ENCODE measurements at regions not wholly inside any gene's neighbourhood (a gene's known extent, or its start where the extent isn't known, plus 50 kb on each side); places are given as distances from the start of the nearest gene placed in this dataset.

DNA sequence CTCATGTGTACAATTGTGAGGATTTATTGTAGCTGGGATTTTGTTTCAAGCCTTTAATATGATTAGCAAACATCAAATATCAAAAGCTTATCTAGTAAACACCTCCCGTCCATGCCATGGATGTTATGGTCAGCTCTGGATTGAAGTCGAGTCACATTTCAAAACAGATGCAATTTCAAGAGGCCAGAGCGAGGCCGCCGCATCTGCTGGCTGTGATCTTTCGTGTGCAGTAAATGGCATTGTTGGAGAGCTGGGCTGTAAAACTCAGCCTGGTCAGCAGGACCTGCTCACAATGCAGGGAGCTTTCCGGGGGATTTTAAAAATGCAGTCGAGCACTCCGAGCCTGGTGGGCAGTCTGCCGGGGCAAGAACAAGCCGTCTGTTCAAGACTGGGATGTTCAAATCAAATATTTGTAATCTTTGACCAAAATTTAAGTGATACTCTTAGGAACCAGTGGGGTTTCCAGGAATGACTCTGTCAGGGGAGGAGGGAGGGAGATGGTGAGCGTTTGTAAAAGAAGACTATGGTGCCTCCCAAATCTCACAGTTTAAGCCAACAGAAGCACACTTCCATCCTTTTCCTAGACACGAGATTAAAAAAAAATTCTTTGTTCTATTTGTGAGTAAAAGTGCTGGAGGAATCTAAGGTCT, 97.6 kb downstream of the MYCN start:
- Histone ChIP-seq H3K36me3 (ENCODE audit: low read depth) (no peaks in the 10 kb centered on the region), H3K9me3 (ENCODE audit: severe bottlenecking) (no peaks in the 10 kb centered on the region), H3K4me3 (ENCODE audit: severe bottlenecking) (no peak overlapping the region), H3K27me3 (ENCODE audit: insufficient read depth, poor library complexity, severe bottlenecking) (no peaks in the 10 kb centered on the region), H3K4me1 (ENCODE audit: insufficient read depth, poor library complexity, severe bottlenecking) (no peaks in the 10 kb centered on the region), H3K27ac (ENCODE audit: poor library complexity, severe bottlenecking) (no peak overlapping the region)
- ATAC-seq (ENCODE audit: low read depth): no peak
- DNase-seq (ENCODE audit: low spot score): no peak
- TF ChIP-seq, protein P1, sequence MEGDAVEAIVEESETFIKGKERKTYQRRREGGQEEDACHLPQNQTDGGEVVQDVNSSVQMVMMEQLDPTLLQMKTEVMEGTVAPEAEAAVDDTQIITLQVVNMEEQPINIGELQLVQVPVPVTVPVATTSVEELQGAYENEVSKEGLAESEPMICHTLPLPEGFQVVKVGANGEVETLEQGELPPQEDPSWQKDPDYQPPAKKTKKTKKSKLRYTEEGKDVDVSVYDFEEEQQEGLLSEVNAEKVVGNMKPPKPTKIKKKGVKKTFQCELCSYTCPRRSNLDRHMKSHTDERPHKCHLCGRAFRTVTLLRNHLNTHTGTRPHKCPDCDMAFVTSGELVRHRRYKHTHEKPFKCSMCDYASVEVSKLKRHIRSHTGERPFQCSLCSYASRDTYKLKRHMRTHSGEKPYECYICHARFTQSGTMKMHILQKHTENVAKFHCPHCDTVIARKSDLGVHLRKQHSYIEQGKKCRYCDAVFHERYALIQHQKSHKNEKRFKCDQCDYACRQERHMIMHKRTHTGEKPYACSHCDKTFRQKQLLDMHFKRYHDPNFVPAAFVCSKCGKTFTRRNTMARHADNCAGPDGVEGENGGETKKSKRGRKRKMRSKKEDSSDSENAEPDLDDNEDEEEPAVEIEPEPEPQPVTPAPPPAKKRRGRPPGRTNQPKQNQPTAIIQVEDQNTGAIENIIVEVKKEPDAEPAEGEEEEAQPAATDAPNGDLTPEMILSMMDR (IDR thresholded peaks at IDR 0.05; ENCODE audit: poor library complexity, severe bottlenecking): no peak

DNA sequence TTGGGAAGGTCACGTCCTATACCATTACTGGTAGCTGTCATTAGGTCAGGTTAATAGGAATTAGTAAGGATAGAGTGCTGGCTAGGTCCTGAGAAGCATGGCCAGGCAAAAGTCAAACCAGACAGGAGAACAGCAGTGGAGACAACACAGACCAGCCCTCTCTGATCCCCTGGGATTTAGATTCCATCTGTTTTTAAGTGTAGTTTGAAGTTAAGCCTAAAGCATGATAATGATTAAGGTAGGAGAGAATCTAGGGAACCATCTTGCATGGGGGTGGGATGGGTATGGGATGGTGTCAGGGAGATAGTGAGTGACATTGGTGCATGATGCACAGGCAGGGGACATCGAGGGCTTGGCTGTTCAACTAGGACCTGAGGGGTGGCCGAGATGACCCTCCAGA, 96.6 kb downstream of the MYCN start:
- Histone ChIP-seq H3K27me3 (ENCODE audit: insufficient read depth, poor library complexity, severe bottlenecking) (no peaks in the 10 kb centered on the region), H3K4me3 (ENCODE audit: severe bottlenecking) (no peak overlapping the region), H3K4me1 (ENCODE audit: insufficient read depth, poor library complexity, severe bottlenecking) (no peaks in the 10 kb centered on the region), H3K27ac (ENCODE audit: poor library complexity, severe bottlenecking) (no peak overlapping the region), H3K9me3 (ENCODE audit: severe bottlenecking) (no peaks in the 10 kb centered on the region), H3K36me3 (ENCODE audit: low read depth) (no peaks in the 10 kb centered on the region)
- DNase-seq (ENCODE audit: low spot score): no peak
- TF ChIP-seq, protein P1 (IDR thresholded peaks at IDR 0.05; ENCODE audit: poor library complexity, severe bottlenecking): no peak
- no peak for ATAC-seq (ENCODE audit: low read depth)

DNA sequence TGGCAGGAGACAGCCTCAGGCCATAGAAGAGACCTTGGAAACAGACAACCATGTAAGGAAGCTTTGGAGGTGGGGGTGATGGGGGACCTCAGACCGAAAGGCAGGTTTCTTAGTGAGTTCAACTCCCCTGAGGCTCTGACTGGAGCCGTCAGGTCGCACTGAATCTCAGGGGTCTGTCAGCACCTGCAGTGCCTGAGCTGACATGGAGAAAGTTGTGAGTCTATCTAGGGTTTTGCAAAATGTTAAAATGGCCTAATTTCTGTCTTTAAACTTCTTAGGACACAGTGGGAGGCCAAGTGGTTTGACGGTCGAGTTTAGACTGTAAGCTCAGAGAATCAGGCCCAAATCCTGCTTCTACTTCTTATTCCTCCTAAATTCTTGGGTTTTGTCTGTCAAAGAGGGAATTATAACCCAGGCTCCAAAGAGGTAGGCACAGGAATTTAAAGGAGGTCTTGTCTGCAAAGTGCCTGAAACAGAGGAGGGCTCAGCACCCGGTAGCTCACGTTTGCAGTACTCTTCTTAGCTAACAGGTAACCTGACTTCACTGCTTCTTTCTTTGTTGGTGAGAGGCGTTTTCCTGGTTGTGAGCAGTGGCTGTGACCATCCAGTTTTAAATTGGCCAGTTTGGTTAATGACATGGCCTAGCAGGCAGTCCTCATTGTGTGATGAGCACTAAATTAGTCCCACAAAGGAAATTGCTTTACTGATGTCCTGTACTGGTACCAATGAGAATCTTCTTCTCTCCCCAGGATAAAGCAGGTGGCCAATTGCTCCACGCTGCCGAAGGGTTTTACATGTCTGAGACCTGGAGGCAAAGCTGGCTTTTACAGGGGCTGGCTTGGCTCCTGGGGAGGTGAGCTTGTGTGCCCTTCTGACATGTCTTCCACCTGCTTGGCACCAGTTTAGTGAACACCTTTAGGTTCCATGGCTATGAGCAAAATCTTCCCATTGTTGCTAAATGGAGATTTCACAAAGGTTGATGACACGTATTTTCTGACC, 95.7 kb downstream of the MYCN start:
- Histone ChIP-seq H3K27ac (ENCODE audit: poor library complexity, severe bottlenecking) (no peak overlapping the region), H3K4me1 (ENCODE audit: insufficient read depth, poor library complexity, severe bottlenecking) (no peaks in the 10 kb centered on the region), H3K36me3 (ENCODE audit: low read depth) (no peaks in the 10 kb centered on the region), H3K9me3 (ENCODE audit: severe bottlenecking) (no peaks in the 10 kb centered on the region), H3K4me3 (ENCODE audit: severe bottlenecking) (no peak overlapping the region), H3K27me3 (ENCODE audit: insufficient read depth, poor library complexity, severe bottlenecking) (no peaks in the 10 kb centered on the region)
- no peak for DNase-seq (ENCODE audit: low spot score)
- ATAC-seq (ENCODE audit: low read depth): no peak
- TF ChIP-seq, protein P1 (IDR thresholded peaks at IDR 0.05; ENCODE audit: poor library complexity, severe bottlenecking): no peak

DNA sequence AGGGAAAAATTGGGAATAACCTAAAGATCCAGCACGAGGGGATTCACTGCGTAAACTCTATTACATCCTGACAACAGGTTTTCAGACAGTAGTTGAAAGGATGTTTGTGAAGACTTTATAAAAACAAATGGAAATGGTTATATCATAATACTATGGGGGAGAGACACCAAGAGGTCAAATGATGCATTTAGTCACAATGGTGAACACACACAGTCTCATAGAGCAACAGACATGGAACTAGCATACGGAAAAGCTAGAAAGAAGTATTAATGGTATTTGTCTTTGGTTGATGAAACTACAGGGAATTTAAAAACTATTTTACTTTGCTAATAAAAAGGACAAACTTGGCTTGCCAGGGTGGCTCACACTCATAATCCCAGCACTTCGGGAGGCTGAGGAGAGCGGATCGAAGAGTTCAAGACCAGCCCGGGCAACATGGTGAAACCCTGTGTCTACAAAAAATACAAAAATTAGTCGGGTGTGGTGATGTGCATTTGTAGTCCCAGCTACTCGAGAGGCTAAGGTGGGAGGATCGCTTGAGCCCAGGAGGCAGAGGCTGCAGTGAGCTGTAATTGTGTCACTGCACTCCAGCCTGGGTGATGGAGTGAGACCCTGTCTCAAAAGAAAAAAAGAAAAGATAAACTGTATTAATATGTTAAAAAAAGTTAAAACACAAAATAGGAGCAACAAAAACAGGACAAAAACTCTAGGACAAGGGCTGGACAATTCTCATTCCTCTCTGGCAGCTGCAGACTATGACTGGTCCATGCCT, 94.8 kb downstream of the MYCN start:
- no peak for DNase-seq (ENCODE audit: low spot score)
- TF ChIP-seq, protein P1 (IDR thresholded peaks at IDR 0.05; ENCODE audit: poor library complexity, severe bottlenecking): no peak
- Histone ChIP-seq H3K4me1 (ENCODE audit: insufficient read depth, poor library complexity, severe bottlenecking) (no peaks in the 10 kb centered on the region), H3K36me3 (ENCODE audit: low read depth) (no peaks in the 10 kb centered on the region), H3K9me3 (ENCODE audit: severe bottlenecking) (no peaks in the 10 kb centered on the region), H3K27ac (ENCODE audit: poor library complexity, severe bottlenecking) (no peak overlapping the region), H3K27me3 (ENCODE audit: insufficient read depth, poor library complexity, severe bottlenecking) (no peaks in the 10 kb centered on the region), H3K4me3 (ENCODE audit: severe bottlenecking) (no peak overlapping the region)
- ATAC-seq (ENCODE audit: low read depth): no peak

Data from RWPE2 (cell line).